Esophagus squamous epithelium (tissue), 5 donors: ENCODE measurements at regions not wholly inside any gene's neighbourhood (a gene's known extent, or its start where the extent isn't known, plus 50 kb on each side); places are given as distances from the start of the nearest gene placed in this dataset.
"Not testable (repeated sequence)": the region's sequence is repeated elsewhere in the genome, so short reads cannot be mapped to it uniquely, and the experiment has no call there.

Experiments
- DNase-seq: peaks from one replicate; lab custom pipeline; 2025; lab: John Stamatoyannopoulos, UW
- H3K27ac ChIP-seq, 4 donors: fragments of 200-600 bp; sonication (generic); one replicate each; pipeline ENCODE4 v1.5.1; 2016 to 2019; ENCODE audit warnings: mild to moderate bottlenecking in 1 of 4
- H3K27me3 ChIP-seq, 4 donors: fragments of 200-600 bp; sonication (generic); 1 replicate in 3 of 4; 2 replicates in 1 of 4; pipeline versions ENCODE4 v1.5.1 to v1.6.0; 2017 to 2021; ENCODE audit warnings: antibody characterized with exemption in 1 of 4
- H3K36me3 ChIP-seq, 3 donors: fragments of 200-600 bp; sonication (generic); one replicate each; pipeline ENCODE4 v1.5.1; 2016 to 2019
- H3K4me1 ChIP-seq, 3 donors: fragments of 200-600 bp; sonication (generic); one replicate each; pipeline ENCODE4 v1.5.1; 2017 to 2019
- H3K4me3 ChIP-seq, 4 donors: fragments of 200-600 bp; sonication (generic); 1 replicate in 3 of 4; 2 replicates in 1 of 4; pipeline ENCODE4 v1.5.1; 2016 to 2019; ENCODE audit warnings: mild to moderate bottlenecking in 2 of 4, moderate library complexity in 1 of 4
- H3K9me3 ChIP-seq, 3 donors: fragments of 200-600 bp; sonication (generic); one replicate each; pipeline ENCODE4 v1.5.1; 2016 to 2019
- CTCF ChIP-seq, 6 experiments: fragments of 450-650 bp in 4 of 6; fragments of 200-600 bp in 2 of 6; sonication (generic) in 2 of 6; IDR thresholded peaks; one replicate each; pipeline ENCODE4 v1.5.1; 2016 to 2019; ENCODE audit warnings: antibody characterized with exemption in 6 of 6, mild to moderate bottlenecking in 4 of 6, moderate library complexity in 4 of 6
- POLR2A ChIP-seq, 4 donors: fragments of 450-650 bp; IDR thresholded peaks; one replicate each; pipeline ENCODE4 v1.6.1; 2017; ENCODE audit warnings: antibody characterized with exemption in 4 of 4, mild to moderate bottlenecking in 4 of 4, moderate library complexity in 3 of 4
- WGBS, 2 donors: methylation state at CpG; one replicate each; pipeline ENCODE4 v1.1.5; 2018; 5-methylcytosine and 5-hydroxymethylcytosine counted together
- intact Hi-C: fragments of 100-400 bp; cut with DNase I; formaldehyde crosslinking; loops from one replicate; pipeline ENCODE4 v1.15.0; 2022
- donor health status: DM: yes; HTN: yes; CAD: no.

GRCh38 chr2:154507186-154507585, 191.3 kb upstream of the KCNJ3 start:
- WGBS, 2 donors: 18 to 30% methylated on average over 2 of the region's 2 CpGs
- Histone ChIP-seq H3K4me1 (no peaks in the 10 kb centered on the region), H3K4me3 (no peak overlapping the region), H3K36me3 (no peaks in the 10 kb centered on the region), H3K27ac (no peak overlapping the region), H3K27me3 (no peaks in the 10 kb centered on the region), H3K9me3 (no peaks in the 10 kb centered on the region)
- no peak for DNase-seq
- TF ChIP-seq CTCF (IDR thresholded peaks at IDR 0.05): no peak
- TF ChIP-seq POLR2A (IDR thresholded peaks at IDR 0.05): no peak
- intact Hi-C loops: no loop called here

GRCh38 chr2:154518872-154519271, 179.6 kb upstream of the KCNJ3 start:
- TF ChIP-seq CTCF (IDR thresholded peaks at IDR 0.05) (no peak), POLR2A (IDR thresholded peaks at IDR 0.05) (no peak)
- WGBS, 2 donors: 69 to 76% methylated on average over 1 of the region's 1 CpG
- Histone ChIP-seq H3K36me3 (no peaks in the 10 kb centered on the region), H3K27me3 (no peaks in the 10 kb centered on the region), H3K9me3 (no peaks in the 10 kb centered on the region), H3K4me1 (no peaks in the 10 kb centered on the region), H3K27ac (no peak overlapping the region), H3K4me3 (no peak overlapping the region)
- DNase-seq: no peak
- intact Hi-C loops: no loop called here

GRCh38 chr2:154520951-154521350, 177.5 kb upstream of the KCNJ3 start:
- H3K27ac ChIP-seq, intact Hi-C loops, H3K4me3 ChIP-seq, H3K36me3 ChIP-seq, H3K27me3 ChIP-seq, H3K9me3 ChIP-seq, H3K4me1 ChIP-seq, DNase-seq: not testable (repeated sequence)
- WGBS, 2 donors: 68 to 79% methylated on average over 4 of the region's 4 CpGs

- no peak for DNase-seq
- Histone ChIP-seq H3K36me3 (no peaks in the 10 kb centered on the region), H3K4me1 (no peaks in the 10 kb centered on the region), H3K9me3 (peaks cover 0 to 6% (median 0%) of the 10 kb centered on the region in 3 donors), H3K4me3 (no peak overlapping the region), H3K27me3 (no peaks in the 10 kb centered on the region), H3K27ac (no peak overlapping the region)
- 58 to 72% methylated on average over 2 of the region's 2 CpGs for WGBS, 2 donors
- intact Hi-C loops: no loop called here
- TF ChIP-seq CTCF (IDR thresholded peaks at IDR 0.05): no peak
- no peak for TF ChIP-seq POLR2A (IDR thresholded peaks at IDR 0.05)
Measured at GRCh38 chr2:154526234-154526633, 172.3 kb upstream of the KCNJ3 start.

GRCh38 chr2:154527962-154528361, 170.5 kb upstream of the KCNJ3 start:
- Histone ChIP-seq H3K27me3 (no peaks in the 10 kb centered on the region), H3K4me1 (no peaks in the 10 kb centered on the region), H3K36me3 (no peaks in the 10 kb centered on the region), H3K4me3 (no peak overlapping the region), H3K9me3 (peaks cover 0 to 6% (median 0%) of the 10 kb centered on the region in 3 donors), H3K27ac (no peak overlapping the region)
- intact Hi-C loops: no loop called here
- 58 to 71% methylated on average over 3 to 5 of the region's 5 CpGs for WGBS, 2 donors
- no peak for TF ChIP-seq POLR2A (IDR thresholded peaks at IDR 0.05)
- TF ChIP-seq CTCF (IDR thresholded peaks at IDR 0.05): no peak
- no peak for DNase-seq

- Histone ChIP-seq H3K36me3 (no peaks in the 10 kb centered on the region), H3K9me3 (no peaks in the 10 kb centered on the region), H3K27me3 (no peaks in the 10 kb centered on the region), H3K4me1 (no peaks in the 10 kb centered on the region), H3K27ac (no peak overlapping the region), H3K4me3 (no peak overlapping the region)
- TF ChIP-seq POLR2A (IDR thresholded peaks at IDR 0.05): no peak
- TF ChIP-seq CTCF (IDR thresholded peaks at IDR 0.05): no peak
- intact Hi-C loops: no loop called here
- WGBS, 2 donors: 60 to 69% methylated on average over 3 of the region's 3 CpGs
- no peak for DNase-seq
Measured at GRCh38 chr2:154532004-154532403, 166.5 kb upstream of the KCNJ3 start.
